Common myeloid progenitor, CD34-positive (primary cell): ENCODE measurements at regions not wholly inside any gene's neighbourhood (a gene's known extent, or its start where the extent isn't known, plus 50 kb on each side); places are given as distances from the start of the nearest gene placed in this dataset.
"Not testable (repeated sequence)": the region's sequence is repeated elsewhere in the genome, so short reads cannot be mapped to it uniquely, and the experiment has no call there.

ENCODE experiments used
- CTCF ChIA-PET: fragments of 350-600 bp; sonication (Branson Sonifier 250); formaldehyde crosslinking; loops from one replicate; lab custom pipeline; 2021; ENCODE audit warnings: antibody characterized with exemption; lab: Charles Lee
- POLR2A ChIA-PET: fragments of 350-600 bp; sonication (Branson Sonifier 250); formaldehyde crosslinking; loops from one replicate; lab custom pipeline; 2021; ENCODE audit warnings: antibody characterized with exemption; lab: Charles Lee
- DNase-seq, 3 donors: peaks; one replicate each; pipeline versions ENCODE4 v3.0.0 to v3.0.0-alpha.2; 2013
- H3K27ac ChIP-seq, 2 experiments: 1 replicate in 1 of 2; 2 replicates in 1 of 2; pipeline ENCODE4 v1.7.0; 2013; ENCODE audit warnings: inconsistent platforms in 2 of 2, low read length in 2 of 2, mild to moderate bottlenecking in 2 of 2, low read depth in 1 of 2, moderate library complexity in 1 of 2; ENCODE audit not compliant: severe bottlenecking in 2 of 2, insufficient read depth in 1 of 2, poor library complexity in 1 of 2
- H3K27me3 ChIP-seq, 5 experiments: replicated peaks in 2 of 5; 1 replicate in 3 of 5; 2 replicates in 2 of 5; pipeline versions ENCODE4 v1.6.1 to v1.7.0; 2013; ENCODE audit warnings: low read length in 4 of 5, mild to moderate bottlenecking in 2 of 5, moderate library complexity in 2 of 5, inconsistent platforms in 1 of 5; ENCODE audit not compliant: insufficient read depth in 5 of 5, control insufficient read depth in 4 of 5
- H3K36me3 ChIP-seq, 4 experiments: 1 replicate in 2 of 4; 2 replicates in 2 of 4; pipeline versions ENCODE4 v1.6.1 to v1.7.0; 2013; ENCODE audit warnings: low read length in 3 of 4, control low read depth in 1 of 4, mild to moderate bottlenecking in 1 of 4; ENCODE audit not compliant: control insufficient read depth in 4 of 4, insufficient read depth in 4 of 4
- H3K4me1 ChIP-seq, 4 experiments: 1 replicate in 3 of 4; 2 replicates in 1 of 4; pipeline versions ENCODE4 v1.6.1 to v1.7.1; 2013; ENCODE audit warnings: low read length in 3 of 4, mild to moderate bottlenecking in 3 of 4, control low read depth in 1 of 4, inconsistent platforms in 1 of 4, moderate library complexity in 1 of 4; ENCODE audit not compliant: control insufficient read depth in 4 of 4, insufficient read depth in 4 of 4; ENCODE audit errors: control extremely low read depth in 1 of 4
- H3K4me3 ChIP-seq, 7 experiments: 1 replicate in 4 of 7; 2 replicates in 3 of 7; pipeline versions ENCODE4 v1.5.1 to v1.7.0; 2013; ENCODE audit warnings: mild to moderate bottlenecking in 7 of 7, low read length in 6 of 7, moderate library complexity in 6 of 7, inconsistent platforms in 2 of 7, low read depth in 2 of 7, control low read depth in 1 of 7; ENCODE audit not compliant: insufficient read depth in 4 of 7, control insufficient read depth in 1 of 7; ENCODE audit errors: extremely low read depth in 1 of 7
- H3K9me3 ChIP-seq, 5 experiments: 1 replicate in 4 of 5; 2 replicates in 1 of 5; pipeline versions ENCODE4 v1.6.1 to v1.7.1; 2013; ENCODE audit warnings: low read length in 4 of 5, mild to moderate bottlenecking in 2 of 5, inconsistent platforms in 1 of 5, low read depth in 1 of 5, moderate library complexity in 1 of 5; ENCODE audit not compliant: control insufficient read depth in 4 of 5, insufficient read depth in 2 of 5; ENCODE audit errors: control extremely low read depth in 1 of 5
- WGBS: methylation state at CpG from one replicate; pipeline ENCODE4 v1.1.5; 2013; ENCODE audit not compliant: insufficient coverage; 5-methylcytosine and 5-hydroxymethylcytosine counted together

DNA sequence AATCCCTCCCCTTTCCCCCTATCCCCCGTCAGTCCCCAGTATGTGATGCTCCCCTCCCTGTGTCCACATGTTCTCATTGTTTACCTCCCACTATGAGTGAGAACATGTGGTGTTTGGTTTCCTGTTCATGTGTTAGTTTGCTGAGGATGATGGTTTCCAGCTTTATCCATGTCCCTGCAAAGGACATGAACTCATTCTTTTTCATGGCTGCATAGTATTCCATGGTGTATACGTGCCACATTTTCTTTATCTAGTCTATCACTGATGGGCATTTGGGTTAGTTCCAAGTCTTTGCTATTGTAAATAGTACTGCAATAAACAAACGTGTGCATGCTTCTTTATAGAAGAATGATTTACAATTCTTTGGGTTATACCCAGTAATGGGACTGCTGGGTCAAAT, 165.6 kb upstream of the TENM4 start:
- WGBS = no CpG with 5 or more reads among the region's 3 CpGs
- H3K36me3 ChIP-seq, H3K27me3 ChIP-seq, DNase-seq, H3K4me1 ChIP-seq, H3K9me3 ChIP-seq, CTCF ChIA-PET, H3K27ac ChIP-seq, H3K4me3 ChIP-seq, POLR2A ChIA-PET: not testable (repeated sequence)

DNA sequence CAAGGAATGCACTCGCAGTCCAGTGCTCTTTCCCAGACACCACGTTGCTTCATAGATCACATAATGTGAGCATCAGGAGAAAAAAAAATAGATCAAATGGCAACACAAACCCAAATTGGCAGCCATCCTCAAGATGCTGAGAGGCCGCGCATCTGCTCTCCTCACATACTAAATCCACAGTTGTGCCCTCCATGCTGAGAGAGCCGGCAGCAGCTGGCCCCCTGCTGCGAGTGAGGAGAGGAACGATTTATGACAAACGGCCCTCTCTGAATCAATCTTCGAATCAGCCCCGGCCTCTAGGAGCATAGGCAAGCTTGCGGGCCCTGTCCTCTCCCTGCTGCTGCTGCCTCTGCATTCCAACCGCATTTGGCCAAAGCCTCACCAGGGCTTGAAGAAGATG, 159.9 kb upstream of the TENM4 start:
- no peak overlapping the region for H3K4me3 ChIP-seq
- CTCF ChIA-PET = no interaction called here
- H3K27me3 ChIP-seq = no peaks in the 10 kb centered on the region
- H3K27ac ChIP-seq = no peak overlapping the region
- H3K9me3 ChIP-seq = no peaks in the 10 kb centered on the region
- no peak for DNase-seq
- H3K4me1 ChIP-seq = no peaks in the 10 kb centered on the region
- POLR2A ChIA-PET = no interaction called here
- WGBS = 76% methylated on average over 9 of the region's 12 CpGs
- H3K36me3 ChIP-seq = no peaks in the 10 kb centered on the region

- Histone ChIP-seq H3K36me3 (no peaks in the 10 kb centered on the region), H3K27me3 (no peaks in the 10 kb centered on the region), H3K27ac (no peak overlapping the region), H3K4me1 (no peaks in the 10 kb centered on the region), H3K9me3 (no peaks in the 10 kb centered on the region), H3K4me3 (no peak overlapping the region)
- ChIA-PET POLR2A (no interaction called here), CTCF (no interaction called here)
- 55% methylated on average over 4 of the region's 4 CpGs for WGBS
- DNase-seq = no peak
Measured at GRCh38 chr11:79594834-79595233, 154.0 kb upstream of the TENM4 start.

DNA sequence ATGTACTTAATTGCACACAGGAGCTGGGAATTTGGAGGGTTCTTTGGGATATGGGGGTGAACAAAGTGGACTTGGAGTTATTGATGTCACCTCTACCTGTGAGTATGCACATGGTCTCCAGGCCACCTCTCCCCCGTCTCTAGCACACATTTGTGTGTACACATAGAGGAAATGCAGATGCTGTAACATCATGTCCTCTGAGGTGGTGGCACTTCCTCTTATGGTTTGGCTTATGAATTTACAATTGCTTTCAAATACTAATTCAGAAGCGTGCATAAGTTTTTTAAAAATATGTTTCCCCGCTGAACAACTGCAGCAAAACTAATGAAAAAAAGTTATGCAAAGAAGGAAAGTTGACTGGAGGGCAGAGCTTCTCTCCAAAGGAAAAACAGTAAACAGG, 152.0 kb upstream of the TENM4 start:
- H3K36me3 ChIP-seq = no peaks in the 10 kb centered on the region
- H3K4me1 ChIP-seq = no peaks in the 10 kb centered on the region
- no peak overlapping the region for H3K4me3 ChIP-seq
- POLR2A ChIA-PET = no interaction called here
- H3K27ac ChIP-seq = no peak overlapping the region
- no peaks in the 10 kb centered on the region for H3K27me3 ChIP-seq
- H3K9me3 ChIP-seq = no peaks in the 10 kb centered on the region
- CTCF ChIA-PET = no interaction called here
- WGBS = no CpG with 5 or more reads among the region's 3 CpGs
- no peak for DNase-seq

DNA sequence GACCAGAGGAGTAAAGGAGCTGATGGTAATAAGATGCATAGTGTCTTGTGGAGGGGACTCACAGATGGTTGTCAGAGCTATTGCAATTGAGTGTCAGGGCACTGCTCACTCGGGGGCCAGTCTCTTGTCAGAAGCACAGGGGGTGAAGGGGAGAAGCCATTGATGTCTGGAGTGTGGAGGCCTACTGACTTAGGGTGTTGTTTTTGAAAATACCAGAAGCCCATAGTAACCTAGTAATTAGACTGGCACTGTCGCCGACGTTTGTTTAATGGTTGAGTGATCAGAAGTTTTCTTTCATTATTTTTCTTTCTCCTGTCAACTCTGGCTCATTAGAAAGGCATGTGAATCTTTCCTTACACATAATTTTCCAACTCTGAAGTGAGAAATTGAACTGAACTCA, 151.6 kb upstream of the TENM4 start:
- no peak for DNase-seq
- Histone ChIP-seq H3K36me3 (no peaks in the 10 kb centered on the region), H3K27me3 (no peaks in the 10 kb centered on the region), H3K4me3 (no peak overlapping the region), H3K9me3 (no peaks in the 10 kb centered on the region), H3K4me1 (no peaks in the 10 kb centered on the region), H3K27ac (no peak overlapping the region)
- ChIA-PET CTCF (no interaction called here), POLR2A (no interaction called here)
- WGBS = 33% methylated on average over 1 of the region's 4 CpGs

- Histone ChIP-seq H3K27ac (no peak overlapping the region), H3K36me3 (no peaks in the 10 kb centered on the region), H3K4me1 (no peaks in the 10 kb centered on the region), H3K27me3 (no peaks in the 10 kb centered on the region), H3K9me3 (no peaks in the 10 kb centered on the region), H3K4me3 (no peak overlapping the region)
- 77% methylated on average over 4 of the region's 4 CpGs for WGBS
- ChIA-PET CTCF (no interaction called here), POLR2A (no interaction called here)
- no peak for DNase-seq
Measured at GRCh38 chr11:79582434-79582833, 141.6 kb upstream of the TENM4 start.

DNA sequence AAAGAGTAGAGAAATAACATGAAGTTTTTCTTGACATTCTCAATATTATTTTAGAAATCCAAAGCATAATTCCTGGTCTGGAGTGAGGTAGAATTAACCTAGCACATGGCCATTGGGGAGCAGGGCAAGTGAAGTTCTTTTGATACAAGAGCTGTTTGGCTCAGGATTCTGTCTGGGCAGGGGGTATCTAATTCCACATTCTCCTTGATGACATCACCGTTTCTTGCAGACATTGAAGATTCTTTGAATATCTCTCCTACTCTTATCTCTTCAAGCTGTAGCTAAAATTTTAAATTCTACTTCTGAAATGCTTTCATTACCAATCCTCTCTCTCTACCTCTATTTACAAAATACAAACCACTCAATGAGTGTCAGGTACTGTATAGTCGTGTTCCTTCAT, 138.2 kb upstream of the TENM4 start:
- H3K27ac ChIP-seq = no peak overlapping the region
- no peaks in the 10 kb centered on the region for H3K4me1 ChIP-seq
- no peaks in the 10 kb centered on the region for H3K27me3 ChIP-seq
- ChIA-PET POLR2A (no interaction called here), CTCF (no interaction called here)
- 100% methylated on average over 1 of the region's 2 CpGs for WGBS
- H3K36me3 ChIP-seq = no peaks in the 10 kb centered on the region
- H3K4me3 ChIP-seq = no peak overlapping the region
- DNase-seq = no peak
- H3K9me3 ChIP-seq = no peaks in the 10 kb centered on the region
